ENCODE measurements at regions not wholly inside any gene's neighbourhood (a gene's known extent, or its start where the extent isn't known, plus 50 kb on each side); places are given as distances from the start of the nearest gene placed in this dataset.

- no peaks in the 10 kb centered on the region for H3K27me3 ChIP-seq (replicated peaks in 1 of 2; ENCODE audit: control insufficient read depth in 2 of 2, insufficient read depth in 2 of 2, low read length in 1 of 2)
- no peaks in the 10 kb centered on the region for H3K79me2 ChIP-seq (ENCODE audit: control insufficient read depth, insufficient read depth, low read length)
- H3K4me1 ChIP-seq (ENCODE audit: control insufficient read depth, insufficient read depth, low read length): peaks cover 48% of the 10 kb centered on the region
- TF ChIP-seq SRF (IDR thresholded peaks at IDR 0.05; ENCODE audit: low read depth in 2 of 2, low read length in 2 of 2) (no peak), RCOR1 (conservative IDR thresholded peaks at IDR 0.05; ENCODE audit: low read depth, low read length) (no peak), SP1 (IDR thresholded peaks at IDR 0.05; ENCODE audit: low read depth, low read length) (no peak), NFYB (IDR thresholded peaks at IDR 0.05; ENCODE audit: insufficient read depth, low read depth, low read length) (no peak), NFIC (IDR thresholded peaks at IDR 0.05; ENCODE audit: low read depth, low read length) (no peak), ZNF622 (IDR thresholded peaks at IDR 0.05) (no peak), CHD1 (IDR thresholded peaks at IDR 0.05; ENCODE audit: low read depth, low read length) (no peak), CHD2 (IDR thresholded peaks at IDR 0.05; ENCODE audit: borderline replicate concordance, low read depth, low read length) (no peak), FOXK2 (IDR thresholded peaks at IDR 0.05) (no peak), RELA (IDR thresholded peaks at IDR 0.05; ENCODE audit: borderline replicate concordance, partially characterized antibody) (no peak), USF1 (IDR thresholded peaks at IDR 0.05; ENCODE audit: borderline replicate concordance, extremely low read length, insufficient read depth, low read depth, low read length) (no peak), E2F4 (IDR thresholded peaks at IDR 0.05; ENCODE audit: low read depth, low read length) (no peak), ZNF207 (IDR thresholded peaks at IDR 0.05; ENCODE audit: borderline replicate concordance) (no peak), JUND (IDR thresholded peaks at IDR 0.05; ENCODE audit: low read depth, low read length) (no peak), ATF2 (IDR thresholded peaks at IDR 0.05; ENCODE audit: low read length) (no peak), MTA3 (IDR thresholded peaks at IDR 0.05; ENCODE audit: borderline replicate concordance, low read length) (no peak), SUPT20H (IDR thresholded peaks at IDR 0.05; ENCODE audit: borderline replicate concordance, control insufficient read depth, low read depth, low read length) (no peak), CREB1 (IDR thresholded peaks at IDR 0.05; ENCODE audit: low read depth) (no peak), RAD51 (IDR thresholded peaks at IDR 0.05) (no peak), CBX3 (IDR thresholded peaks at IDR 0.05; ENCODE audit: borderline replicate concordance, low read depth) (no peak)
- BruUV-seq (replicated peaks): no TSS peak
- H3K4me3 ChIP-seq: no peak overlapping the region
- ChIA-PET RAD21 (ENCODE audit: unreplicated experiment) (interaction anchor here (0.6 to 5.0 kb wide), 9 partner anchors 12 to 285 kb away, joined by 3 to 55 read pairs (median 3); partner anchors contain the start of gene TRERF1), POLR2A (interaction anchor here (3.7 kb wide), 1 partner anchor 12 kb away, joined by 32 read pairs; no protein-coding TSS in a partner anchor), SMC1A (ENCODE audit: uncharacterized antibody, unreplicated experiment) (interaction anchor here (1.0 to 5.2 kb wide), 10 partner anchors 9 to 271 kb away, joined by 3 to 48 read pairs (median 7); partner anchors contain the start of genes TRERF1 and UBR2), CTCF (interaction anchor here (1.6 to 4.4 kb wide), 4 partner anchors 13 to 39 kb away, joined by 4 to 33 read pairs (median 24); no protein-coding TSS in a partner anchor)
- ATAC-seq (no peak), DNase-seq (ENCODE audit: low read depth, low spot score) (no peak), FAIRE-seq (no peak)
- H2AFZ ChIP-seq (ENCODE audit: control insufficient read depth, low read depth, low read length): no peak overlapping the region
- H3K9ac ChIP-seq (ENCODE audit: control insufficient read depth, insufficient read depth, low read length): no peak overlapping the region
- H4K20me1 ChIP-seq (ENCODE audit: control insufficient read depth, insufficient read depth): no peaks in the 10 kb centered on the region
- 92% methylated on average over 1 of the region's 1 CpG for WGBS (ENCODE audit: insufficient coverage, insufficient replicate concordance, low lambda C conversion rate, missing lambda C conversion rate)
- peak overlapping the region; percentile 53 for H3K27ac ChIP-seq (ENCODE audit: control insufficient read depth, insufficient read depth)
- in situ Hi-C loops (cut with MboI): no loop called here
- no peak overlapping the region for H3K4me2 ChIP-seq (ENCODE audit: control insufficient read depth, insufficient read depth)
- no peaks in the 10 kb centered on the region for H3K9me3 ChIP-seq (replicated peaks; ENCODE audit: control insufficient read depth, insufficient read depth, low read length)
- intact Hi-C loops (cut with micrococcal nuclease; ENCODE audit: unreplicated experiment): loop anchor here (2.0 to 5.0 kb wide), 5 partner anchors 13 to 283 kb away; no protein-coding TSS in a partner anchor
- no peaks in the 10 kb centered on the region for H3K36me3 ChIP-seq (ENCODE audit: control insufficient read depth in 2 of 2, insufficient read depth in 2 of 2, low read length in 1 of 2)
Observed at GRCh38 chr6:42507901-42508300, 55.9 kb upstream of the UBR2 start.

All from GM12878 (cell line).